HepG2 (cell line): ENCODE measurements at regions not wholly inside any gene's neighbourhood (a gene's known extent, or its start where the extent isn't known, plus 50 kb on each side); places are given as distances from the start of the nearest gene placed in this dataset.

ENCODE experiments used
- ATAC-seq: fragments of 200-7000 bp; cut with Tn5 transposase; 3 replicates; pipeline ENCODE4 v1.9.1; 2020; ENCODE audit warnings: mild to moderate bottlenecking, moderate library complexity
- BruUV-seq: library from RNA; stranded (reverse); fragments of 400-500 nt; replicated peaks from 2 replicates; lab custom pipeline; 2021; lab: Mats Ljungman, UMichigan
- CTCF ChIA-PET: fragments of 300-600 bp; formaldehyde crosslinking; extraction: SDS; loops from one replicate; lab custom pipeline; 2021; ENCODE audit warnings: low total read pairs, inconsistent platforms, low intra/inter-chr PET ratio; lab: Yijun Ruan, JAX
- POLR2A ChIA-PET: fragments of 350-600 bp; sonication (Branson Sonifier 250); formaldehyde crosslinking; loops from one replicate; lab custom pipeline; 2020; ENCODE audit warnings: antibody characterized with exemption, inconsistent platforms; lab: Yijun Ruan, JAX
- DNase-seq: peaks from one replicate; pipeline ENCODE4 v3.0.0-alpha.2; 2015; ENCODE audit warnings: low spot score
- FAIRE-seq: peaks from 3 replicates; lab custom pipeline; 2011; peaks lifted over from hg19 to GRCh38; lab: Jason Lieb, UNC
- H2AFZ ChIP-seq: one replicate; pipeline ENCODE4 v1.6.1; 2011; ENCODE audit warnings: low read length, inconsistent platforms
- H3K27ac ChIP-seq: fragments of 300-600 bp; 3 replicates; pipeline ENCODE4 v1.8.0; 2011; ENCODE audit warnings: mixed run types, mild to moderate bottlenecking, mixed read lengths, low read length, inconsistent platforms; ENCODE audit not compliant: insufficient read depth; ENCODE audit errors: extremely low read length
- H3K27me3 ChIP-seq, 2 experiments: fragments of 200-600 bp in 1 of 2; 2 replicates in 1 of 2; 3 replicates in 1 of 2; pipeline versions ENCODE4 v1.6.0 to v1.8.0; 2011; ENCODE audit warnings: low read length in 2 of 2, mild to moderate bottlenecking in 2 of 2, moderate library complexity in 2 of 2, inconsistent platforms in 1 of 2; ENCODE audit not compliant: insufficient read depth in 2 of 2, control insufficient read depth in 1 of 2
- H3K36me3 ChIP-seq, 2 experiments: fragments of 200-600 bp in 1 of 2; replicated peaks in 1 of 2; 2 replicates in 1 of 2; 3 replicates in 1 of 2; pipeline versions ENCODE4 v1.5.1 to v1.8.0; 2011; ENCODE audit warnings: low read length in 2 of 2, inconsistent platforms in 1 of 2; ENCODE audit not compliant: insufficient read depth in 2 of 2, control insufficient read depth in 1 of 2
- H3K4me1 ChIP-seq: 2 replicates; pipeline ENCODE4 v1.5.1; 2012; ENCODE audit warnings: low read length, inconsistent platforms; ENCODE audit not compliant: insufficient read depth
- H3K4me2 ChIP-seq: 2 replicates; pipeline ENCODE4 v1.6.0; 2011; ENCODE audit warnings: low read depth, low read length, inconsistent platforms
- H3K4me3 ChIP-seq, 3 experiments: fragments of 200-600 bp in 1 of 3; sonication (generic), shearing (Covaris generic) in 1 of 3; replicated peaks in 1 of 3; 2 replicates each; pipeline ENCODE4 v1.5.1; 2011 to 2016; ENCODE audit warnings: low read length in 3 of 3, inconsistent platforms in 2 of 3, low read depth in 2 of 3, mild to moderate bottlenecking in 2 of 3, control low read depth in 1 of 3, mixed read lengths in 1 of 3; ENCODE audit not compliant: insufficient read depth in 1 of 3
- H3K79me2 ChIP-seq: one replicate; pipeline ENCODE4 v1.6.1; 2011; ENCODE audit warnings: low read length, inconsistent platforms; ENCODE audit not compliant: insufficient read depth
- H3K9ac ChIP-seq: 2 replicates; pipeline ENCODE4 v1.6.0; 2011; ENCODE audit warnings: mild to moderate bottlenecking, low read depth, low read length, inconsistent platforms; ENCODE audit not compliant: insufficient read depth
- H3K9me3 ChIP-seq: 2 replicates; pipeline ENCODE4 v1.5.1; 2012; ENCODE audit warnings: mild to moderate bottlenecking, low read length
- H4K20me1 ChIP-seq: 2 replicates; pipeline ENCODE4 v1.6.0; 2011; ENCODE audit warnings: inconsistent platforms, mild to moderate bottlenecking, low read length, moderate library complexity; ENCODE audit not compliant: insufficient read depth
- HNRNPK ChIP-seq: fragments of 200-400 bp; formaldehyde crosslinking; IDR thresholded peaks from 2 replicates; pipeline ENCODE4 v1.6.1; 2018; ENCODE audit warnings: low read length, low read depth, moderate library complexity, mild to moderate bottlenecking; ENCODE audit not compliant: poor library complexity, severe bottlenecking
- SALL1 ChIP-seq: sonication (generic); formaldehyde crosslinking; IDR thresholded peaks from 2 replicates; pipeline ENCODE4 v1.8.0; 2022; ENCODE audit warnings: mild to moderate bottlenecking, missing genetic modification reagents
- SRF ChIP-seq: IDR thresholded peaks from 2 replicates; pipeline ENCODE4 v1.6.1; 2011; ENCODE audit warnings: mild to moderate bottlenecking, low read depth, low read length, moderate library complexity
- ZBTB7B ChIP-seq: sonication (generic); formaldehyde crosslinking; IDR thresholded peaks from 2 replicates; pipeline ENCODE4 v1.4.0; 2020; ENCODE audit warnings: missing genetic modification reagents
- ZNF121 ChIP-seq: sonication (generic); formaldehyde crosslinking; IDR thresholded peaks from 2 replicates; pipeline ENCODE4 v1.5.0; 2020; ENCODE audit warnings: mild to moderate bottlenecking, missing genetic modification reagents
- ZNF543 ChIP-seq: sonication (generic); formaldehyde crosslinking; IDR thresholded peaks from 2 replicates; pipeline ENCODE4 v1.4.0; 2020; ENCODE audit warnings: mild to moderate bottlenecking, missing genetic modification reagents
- WGBS: methylation state at CpG from one replicate; pipeline ENCODE4 v1.1.6; 2017; ENCODE audit warnings: low lambda C conversion rate; 5-methylcytosine and 5-hydroxymethylcytosine counted together
- in situ Hi-C: cut with HindIII; loops from 2 replicates; pipeline ENCODE4 v1.10.0; 2017; ENCODE audit warnings: low pct_unique_long_range_greater_than_20kb; ENCODE audit not compliant: extremely low pct_ligation_motif_present
- intact Hi-C: fragments of 100-400 bp; cut with micrococcal nuclease; formaldehyde crosslinking; loops from one replicate; pipeline ENCODE4 v1.10.0; 2022; ENCODE audit not compliant: unreplicated experiment

GRCh38 chr2:8211384-8211783 lies 470.5 kb upstream of the ID2 start:
- Histone ChIP-seq H3K4me1 (no peaks in the 10 kb centered on the region), H3K4me2 (no peak overlapping the region), H3K9ac (no peak overlapping the region), H3K4me3 (no peak overlapping the region), H3K36me3 (no peaks in the 10 kb centered on the region), H3K27ac (no peak overlapping the region), H3K9me3 (peaks cover 11% of the 10 kb centered on the region), H3K27me3 (peaks cover 1 to 11% of the 10 kb centered on the region in 2 experiments; a peak in 2 of 5 replicates), H4K20me1 (no peaks in the 10 kb centered on the region), H3K79me2 (no peaks in the 10 kb centered on the region), H2AFZ (no peak overlapping the region)
- no TSS peak for BruUV-seq
- ChIA-PET POLR2A (no interaction called here), CTCF (no interaction called here)
- TF ChIP-seq ZNF543 (CRISPR knock-in tag) (no peak), SALL1 (CRISPR knock-in tag) (0 out of 2 replicates have a peak, but pooled peaks have one; percentile 36), HNRNPK (no peak), ZBTB7B (no peak)
- ATAC-seq (peak; percentile 63), FAIRE-seq (no peak), DNase-seq (peak; percentile 9)
- WGBS = 5% methylated on average over 3 of the region's 3 CpGs
- in situ Hi-C loops (no loop called here), intact Hi-C loops (no loop called here)

GRCh38 chr2:8212239-8212638 lies 469.6 kb upstream of the ID2 start:
- intact Hi-C loops = no loop called here
- H3K36me3 ChIP-seq = no peaks in the 10 kb centered on the region
- peaks cover 11% of the 10 kb centered on the region for H3K9me3 ChIP-seq
- in situ Hi-C loops = no loop called here
- no peak for ATAC-seq
- POLR2A ChIA-PET = no interaction called here
- no peak for DNase-seq
- no peaks in the 10 kb centered on the region for H4K20me1 ChIP-seq
- FAIRE-seq = no peak
- H3K79me2 ChIP-seq = no peaks in the 10 kb centered on the region
- no peak overlapping the region for H3K4me3 ChIP-seq
- H3K27ac ChIP-seq = no peak overlapping the region
- H2AFZ ChIP-seq = no peak overlapping the region
- H3K4me2 ChIP-seq = no peak overlapping the region
- H3K4me1 ChIP-seq = no peaks in the 10 kb centered on the region
- WGBS = 51% methylated on average over 3 of the region's 3 CpGs
- H3K9ac ChIP-seq = no peak overlapping the region
- H3K27me3 ChIP-seq = peaks cover 1 to 13% of the 10 kb centered on the region in 2 experiments; a peak in 2 of 5 replicates
- TF ChIP-seq ZNF121 (CRISPR knock-in tag) (0 out of 2 replicates have a peak, but pooled peaks have one; percentile 21), SRF (no peak)
- BruUV-seq = no TSS peak
- CTCF ChIA-PET = no interaction called here
